ENCODE measurements at regions not wholly inside any gene's neighbourhood (a gene's known extent, or its start where the extent isn't known, plus 50 kb on each side); places are given as distances from the start of the nearest gene placed in this dataset.

DNA sequence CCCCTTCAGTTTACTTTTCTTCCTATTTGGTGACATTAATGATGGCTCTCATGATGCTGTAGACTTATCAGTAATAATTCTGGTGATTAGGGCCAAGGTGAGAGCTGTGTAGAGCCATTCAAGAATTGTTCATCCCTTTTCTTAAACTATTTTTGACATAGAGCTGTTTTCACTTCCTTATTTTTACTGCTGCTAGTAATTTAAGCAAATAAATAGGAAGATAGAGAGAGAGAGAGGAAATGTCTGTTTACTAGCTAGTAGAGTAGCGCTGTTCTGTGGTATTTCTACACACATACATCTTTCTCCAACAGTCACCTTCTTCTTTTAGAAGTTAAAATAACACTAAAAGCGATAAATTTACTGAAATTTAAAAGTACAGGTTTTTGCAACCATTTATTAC, 678.0 kb upstream of the ZP4 start (continued):
- TF ChIP-seq NONO (IDR thresholded peaks at IDR 0.05) (no peak), NONO (CRISPR knock-in tag; conservative IDR thresholded peaks at IDR 0.05) (no peak), TBX3 (IDR thresholded peaks at IDR 0.05; ENCODE audit: borderline replicate concordance) (no peak), U2AF2 (IDR thresholded peaks at IDR 0.05; ENCODE audit: low read depth, low read length) (no peak)

DNA sequence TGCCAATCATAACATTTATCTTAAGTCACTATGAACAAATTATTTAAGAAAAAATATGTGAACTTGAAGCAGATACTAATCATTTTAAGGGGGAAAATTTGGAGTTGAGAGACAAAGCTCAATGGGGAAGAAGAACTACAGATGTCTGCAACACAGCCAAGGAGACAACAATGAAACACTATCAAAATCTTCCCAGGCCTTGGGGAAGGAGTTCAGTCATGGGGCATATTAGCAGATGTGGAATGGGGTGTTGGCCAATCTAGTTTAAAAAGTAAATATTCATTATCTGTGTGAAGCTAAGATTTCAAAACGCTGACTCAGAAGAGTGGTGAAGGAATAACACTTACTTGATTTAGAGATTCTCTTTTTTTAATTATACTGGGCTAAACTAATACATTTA, 671.6 kb upstream of the ZP4 start:
- peaks cover 97% of the 10 kb centered on the region for H3K9me3 ChIP-seq (ENCODE audit: low read length)
- H3K4me3 ChIP-seq (replicated peaks in 1 of 3; ENCODE audit: insufficient read depth in 1 of 3, low read depth in 2 of 3, low read length in 3 of 3), result no peak overlapping the region
- H3K36me3 ChIP-seq (replicated peaks in 1 of 2; ENCODE audit: control insufficient read depth in 1 of 2, insufficient read depth in 2 of 2, low read length in 2 of 2), result no peaks in the 10 kb centered on the region
- in situ Hi-C loops (cut with HindIII; ENCODE audit: extremely low pct_ligation_motif_present, low pct_unique_long_range_greater_than_20kb), result no loop called here
- no peak for DNase-seq (ENCODE audit: low spot score)
- H3K79me2 ChIP-seq (ENCODE audit: insufficient read depth, low read length), result no peaks in the 10 kb centered on the region
- CTCF ChIA-PET (ENCODE audit: low intra/inter-chr PET ratio, low total read pairs), result no interaction called here
- H3K27ac ChIP-seq (ENCODE audit: extremely low read length, insufficient read depth, low read length), result no peak overlapping the region
- WGBS (ENCODE audit: low lambda C conversion rate), result 9% methylated on average over 1 of the region's 1 CpG
- no peak for FAIRE-seq
- no peaks in the 10 kb centered on the region for H3K4me1 ChIP-seq (ENCODE audit: insufficient read depth, low read length)
- H3K4me2 ChIP-seq (ENCODE audit: low read depth, low read length), result no peak overlapping the region
- intact Hi-C loops (cut with micrococcal nuclease; ENCODE audit: unreplicated experiment), result no loop called here
- H2AFZ ChIP-seq (ENCODE audit: low read length), result no peak overlapping the region
- POLR2A ChIA-PET, result no interaction called here
- no peak overlapping the region for H3K9ac ChIP-seq (ENCODE audit: insufficient read depth, low read depth, low read length)
- no peaks in the 10 kb centered on the region for H4K20me1 ChIP-seq (ENCODE audit: insufficient read depth, low read length)
- ATAC-seq, result no peak
- no TSS peak for BruUV-seq (replicated peaks)
- H3K27me3 ChIP-seq (ENCODE audit: control insufficient read depth in 1 of 2, insufficient read depth in 2 of 2, low read length in 2 of 2), result no peaks in the 10 kb centered on the region
- TF ChIP-seq MTA3 (CRISPR knock-in tag; IDR thresholded peaks at IDR 0.05), result no peak
- TF ChIP-seq, protein P1, sequence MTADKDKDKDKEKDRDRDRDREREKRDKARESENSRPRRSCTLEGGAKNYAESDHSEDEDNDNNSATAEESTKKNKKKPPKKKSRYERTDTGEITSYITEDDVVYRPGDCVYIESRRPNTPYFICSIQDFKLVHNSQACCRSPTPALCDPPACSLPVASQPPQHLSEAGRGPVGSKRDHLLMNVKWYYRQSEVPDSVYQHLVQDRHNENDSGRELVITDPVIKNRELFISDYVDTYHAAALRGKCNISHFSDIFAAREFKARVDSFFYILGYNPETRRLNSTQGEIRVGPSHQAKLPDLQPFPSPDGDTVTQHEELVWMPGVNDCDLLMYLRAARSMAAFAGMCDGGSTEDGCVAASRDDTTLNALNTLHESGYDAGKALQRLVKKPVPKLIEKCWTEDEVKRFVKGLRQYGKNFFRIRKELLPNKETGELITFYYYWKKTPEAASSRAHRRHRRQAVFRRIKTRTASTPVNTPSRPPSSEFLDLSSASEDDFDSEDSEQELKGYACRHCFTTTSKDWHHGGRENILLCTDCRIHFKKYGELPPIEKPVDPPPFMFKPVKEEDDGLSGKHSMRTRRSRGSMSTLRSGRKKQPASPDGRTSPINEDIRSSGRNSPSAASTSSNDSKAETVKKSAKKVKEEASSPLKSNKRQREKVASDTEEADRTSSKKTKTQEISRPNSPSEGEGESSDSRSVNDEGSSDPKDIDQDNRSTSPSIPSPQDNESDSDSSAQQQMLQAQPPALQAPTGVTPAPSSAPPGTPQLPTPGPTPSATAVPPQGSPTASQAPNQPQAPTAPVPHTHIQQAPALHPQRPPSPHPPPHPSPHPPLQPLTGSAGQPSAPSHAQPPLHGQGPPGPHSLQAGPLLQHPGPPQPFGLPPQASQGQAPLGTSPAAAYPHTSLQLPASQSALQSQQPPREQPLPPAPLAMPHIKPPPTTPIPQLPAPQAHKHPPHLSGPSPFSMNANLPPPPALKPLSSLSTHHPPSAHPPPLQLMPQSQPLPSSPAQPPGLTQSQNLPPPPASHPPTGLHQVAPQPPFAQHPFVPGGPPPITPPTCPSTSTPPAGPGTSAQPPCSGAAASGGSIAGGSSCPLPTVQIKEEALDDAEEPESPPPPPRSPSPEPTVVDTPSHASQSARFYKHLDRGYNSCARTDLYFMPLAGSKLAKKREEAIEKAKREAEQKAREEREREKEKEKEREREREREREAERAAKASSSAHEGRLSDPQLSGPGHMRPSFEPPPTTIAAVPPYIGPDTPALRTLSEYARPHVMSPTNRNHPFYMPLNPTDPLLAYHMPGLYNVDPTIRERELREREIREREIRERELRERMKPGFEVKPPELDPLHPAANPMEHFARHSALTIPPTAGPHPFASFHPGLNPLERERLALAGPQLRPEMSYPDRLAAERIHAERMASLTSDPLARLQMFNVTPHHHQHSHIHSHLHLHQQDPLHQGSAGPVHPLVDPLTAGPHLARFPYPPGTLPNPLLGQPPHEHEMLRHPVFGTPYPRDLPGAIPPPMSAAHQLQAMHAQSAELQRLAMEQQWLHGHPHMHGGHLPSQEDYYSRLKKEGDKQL (CRISPR knock-in tag; IDR thresholded peaks at IDR 0.05; ENCODE audit: low read depth), result no peak
- no peak for TF ChIP-seq ZNF598 (CRISPR knock-in tag; IDR thresholded peaks at IDR 0.05; ENCODE audit: borderline replicate concordance)
- TF ChIP-seq SP1 (IDR thresholded peaks at IDR 0.05), result no peak
- no peak for TF ChIP-seq SP1 (CRISPR knock-in tag; IDR thresholded peaks at IDR 0.05)
- TF ChIP-seq ZNF383 (CRISPR knock-in tag; IDR thresholded peaks at IDR 0.05; ENCODE audit: borderline replicate concordance), result no peak
- no peak for TF ChIP-seq RFX5 (IDR thresholded peaks at IDR 0.05; ENCODE audit: low read depth, low read length)
- no peak for TF ChIP-seq ZNF619 (CRISPR knock-in tag; IDR thresholded peaks at IDR 0.05)
- TF ChIP-seq, protein P2, sequence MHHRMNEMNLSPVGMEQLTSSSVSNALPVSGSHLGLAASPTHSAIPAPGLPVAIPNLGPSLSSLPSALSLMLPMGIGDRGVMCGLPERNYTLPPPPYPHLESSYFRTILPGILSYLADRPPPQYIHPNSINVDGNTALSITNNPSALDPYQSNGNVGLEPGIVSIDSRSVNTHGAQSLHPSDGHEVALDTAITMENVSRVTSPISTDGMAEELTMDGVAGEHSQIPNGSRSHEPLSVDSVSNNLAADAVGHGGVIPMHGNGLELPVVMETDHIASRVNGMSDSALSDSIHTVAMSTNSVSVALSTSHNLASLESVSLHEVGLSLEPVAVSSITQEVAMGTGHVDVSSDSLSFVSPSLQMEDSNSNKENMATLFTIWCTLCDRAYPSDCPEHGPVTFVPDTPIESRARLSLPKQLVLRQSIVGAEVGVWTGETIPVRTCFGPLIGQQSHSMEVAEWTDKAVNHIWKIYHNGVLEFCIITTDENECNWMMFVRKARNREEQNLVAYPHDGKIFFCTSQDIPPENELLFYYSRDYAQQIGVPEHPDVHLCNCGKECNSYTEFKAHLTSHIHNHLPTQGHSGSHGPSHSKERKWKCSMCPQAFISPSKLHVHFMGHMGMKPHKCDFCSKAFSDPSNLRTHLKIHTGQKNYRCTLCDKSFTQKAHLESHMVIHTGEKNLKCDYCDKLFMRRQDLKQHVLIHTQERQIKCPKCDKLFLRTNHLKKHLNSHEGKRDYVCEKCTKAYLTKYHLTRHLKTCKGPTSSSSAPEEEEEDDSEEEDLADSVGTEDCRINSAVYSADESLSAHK (CRISPR knock-in tag; IDR thresholded peaks at IDR 0.05; ENCODE audit: borderline replicate concordance), result no peak
- no peak for TF ChIP-seq SATB2 (CRISPR knock-in tag; IDR thresholded peaks at IDR 0.05)
- no peak for TF ChIP-seq ZNF484 (CRISPR knock-in tag; IDR thresholded peaks at IDR 0.05; ENCODE audit: borderline replicate concordance, low read depth)
- TF ChIP-seq HDAC2 (CRISPR knock-in tag; IDR thresholded peaks at IDR 0.05), result no peak
- TF ChIP-seq ZNF543 (CRISPR knock-in tag; IDR thresholded peaks at IDR 0.05), result no peak
